ENCODE measurements at regions not wholly inside any gene's neighbourhood (a gene's known extent, or its start where the extent isn't known, plus 50 kb on each side); places are given as distances from the start of the nearest gene placed in this dataset.

- TF ChIP-seq CTCF (IDR thresholded peaks at IDR 0.05; ENCODE audit: low read depth, low read length, poor library complexity, severe bottlenecking): no peak
- TF ChIP-seq EZH2phosphoT487 (IDR thresholded peaks at IDR 0.05; ENCODE audit: borderline replicate concordance, low read length): no peak
Measured at GRCh38 chr2:102971701-102972100, 209.9 kb downstream of the TMEM182 start.

Measured in DOHH2 (cell line).